ENCODE measurements at regions not wholly inside any gene's neighbourhood (a gene's known extent, or its start where the extent isn't known, plus 50 kb on each side); places are given as distances from the start of the nearest gene placed in this dataset.

DNA sequence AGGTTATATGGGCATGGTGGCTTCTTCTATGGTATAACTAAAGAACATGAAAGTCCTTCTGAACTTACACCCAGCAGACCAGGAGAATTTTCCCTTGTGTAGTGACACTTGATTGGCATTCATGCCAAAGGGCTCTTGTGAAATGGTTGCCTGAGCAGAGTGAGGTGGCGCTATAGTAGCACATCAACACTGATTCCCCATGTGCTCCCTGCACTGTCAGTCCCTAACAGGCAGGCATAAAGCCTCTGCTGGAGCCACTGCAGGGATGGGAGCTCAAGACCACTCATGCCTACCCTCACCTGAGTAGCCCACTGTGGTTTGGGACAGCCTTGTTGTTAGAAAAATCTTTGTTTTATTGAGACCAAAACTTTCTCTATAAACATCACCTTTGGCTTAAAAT lies 92.6 kb upstream of the LIN7C start:
- no peak overlapping the region for H2AFZ ChIP-seq (ENCODE audit: low read length)

GRCh38 chr11:27596802-27597201 lies 90.2 kb upstream of the LIN7C start:
- H3F3A ChIP-seq (ENCODE audit: low read depth), result no peaks in the 10 kb centered on the region
- no peaks in the 10 kb centered on the region for H3K79me2 ChIP-seq (ENCODE audit: insufficient read depth, low read length)
- no peak overlapping the region for H3K4me2 ChIP-seq (ENCODE audit: low read depth, low read length, poor library complexity, severe bottlenecking)
- no peak overlapping the region for H2AFZ ChIP-seq (ENCODE audit: low read length)
- H3K9ac ChIP-seq (ENCODE audit: low read depth, low read length, poor library complexity, severe bottlenecking), result no peak overlapping the region
- no peaks in the 10 kb centered on the region for H3K27me3 ChIP-seq (ENCODE audit: insufficient read depth, low read length, poor library complexity, severe bottlenecking)
- H3K36me3 ChIP-seq (ENCODE audit: insufficient read depth, low read length), result no peaks in the 10 kb centered on the region
- no peak for TF ChIP-seq CTCF (conservative IDR thresholded peaks at IDR 0.05; ENCODE audit: low read length)
- TF ChIP-seq EZH2phosphoT487 (IDR thresholded peaks at IDR 0.05; ENCODE audit: borderline replicate concordance), result no peak
- H3K9me3 ChIP-seq (ENCODE audit: insufficient read depth, low read depth, low read length), result no peaks in the 10 kb centered on the region
- no peaks in the 10 kb centered on the region for H3K9me2 ChIP-seq (replicated peaks; ENCODE audit: low read depth, low read length)
- H4K20me1 ChIP-seq (ENCODE audit: insufficient read depth, low read length, poor library complexity, severe bottlenecking), result no peaks in the 10 kb centered on the region
- no peak overlapping the region for H3K4me3 ChIP-seq (ENCODE audit: low read length, poor library complexity, severe bottlenecking)
- peaks cover 8% of the 10 kb centered on the region for H3K4me1 ChIP-seq (ENCODE audit: insufficient read depth, low read length, poor library complexity, severe bottlenecking)

More for the DNA sequence above, 92.6 kb upstream of the LIN7C start:
- Histone ChIP-seq H3K9ac (ENCODE audit: low read depth, low read length, poor library complexity, severe bottlenecking) (no peak overlapping the region), H4K20me1 (ENCODE audit: insufficient read depth, low read length, poor library complexity, severe bottlenecking) (no peaks in the 10 kb centered on the region), H3K4me3 (ENCODE audit: low read length, poor library complexity, severe bottlenecking) (no peak overlapping the region), H3K79me2 (ENCODE audit: insufficient read depth, low read length) (no peaks in the 10 kb centered on the region), H3K4me1 (ENCODE audit: insufficient read depth, low read length, poor library complexity, severe bottlenecking) (peaks cover 8% of the 10 kb centered on the region), H3K36me3 (ENCODE audit: insufficient read depth, low read length) (no peaks in the 10 kb centered on the region), H3F3A (ENCODE audit: low read depth) (no peaks in the 10 kb centered on the region), H3K4me2 (ENCODE audit: low read depth, low read length, poor library complexity, severe bottlenecking) (no peak overlapping the region), H3K9me2 (replicated peaks; ENCODE audit: low read depth, low read length) (no peaks in the 10 kb centered on the region), H3K9me3 (ENCODE audit: insufficient read depth, low read depth, low read length) (no peaks in the 10 kb centered on the region), H3K27me3 (ENCODE audit: insufficient read depth, low read length, poor library complexity, severe bottlenecking) (no peaks in the 10 kb centered on the region)
- TF ChIP-seq EZH2phosphoT487 (IDR thresholded peaks at IDR 0.05; ENCODE audit: borderline replicate concordance), result no peak
- no peak; the same call in 1 of the 2 replicates for TF ChIP-seq CTCF (conservative IDR thresholded peaks at IDR 0.05; ENCODE audit: low read length)

DNA sequence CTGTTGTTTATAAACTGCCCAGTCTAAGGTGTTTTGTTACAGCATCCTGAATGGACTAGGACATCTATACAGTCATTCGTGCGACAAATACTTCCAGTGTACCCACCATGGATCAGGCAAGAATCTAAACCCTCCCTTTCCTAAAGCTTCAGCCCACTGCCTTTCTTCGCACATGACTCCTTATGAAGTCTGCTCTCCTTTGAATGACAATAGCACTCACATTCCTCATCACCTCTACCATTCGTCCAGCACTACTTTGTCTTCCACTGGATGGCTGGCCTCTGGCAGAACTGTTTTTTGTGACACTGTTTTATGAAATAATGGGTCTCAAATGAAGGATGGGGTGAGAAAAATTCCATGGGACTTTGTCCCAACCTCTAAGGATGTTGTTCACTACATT lies 89.8 kb upstream of the LIN7C start:
- Histone ChIP-seq H3K4me1 (ENCODE audit: insufficient read depth, low read length, poor library complexity, severe bottlenecking) (peaks cover 8% of the 10 kb centered on the region), H3K9me2 (replicated peaks; ENCODE audit: low read depth, low read length) (no peaks in the 10 kb centered on the region), H3K27me3 (ENCODE audit: insufficient read depth, low read length, poor library complexity, severe bottlenecking) (no peaks in the 10 kb centered on the region), H3F3A (ENCODE audit: low read depth) (no peaks in the 10 kb centered on the region), H3K9me3 (ENCODE audit: insufficient read depth, low read depth, low read length) (no peaks in the 10 kb centered on the region), H3K4me3 (ENCODE audit: low read length, poor library complexity, severe bottlenecking) (no peak overlapping the region), H3K4me2 (ENCODE audit: low read depth, low read length, poor library complexity, severe bottlenecking) (no peak overlapping the region), H2AFZ (ENCODE audit: low read length) (no peak overlapping the region), H3K79me2 (ENCODE audit: insufficient read depth, low read length) (no peaks in the 10 kb centered on the region), H3K9ac (ENCODE audit: low read depth, low read length, poor library complexity, severe bottlenecking) (no peak overlapping the region), H3K36me3 (ENCODE audit: insufficient read depth, low read length) (no peaks in the 10 kb centered on the region), H4K20me1 (ENCODE audit: insufficient read depth, low read length, poor library complexity, severe bottlenecking) (no peaks in the 10 kb centered on the region)
- TF ChIP-seq CTCF (conservative IDR thresholded peaks at IDR 0.05; ENCODE audit: low read length) (no peak), EZH2phosphoT487 (IDR thresholded peaks at IDR 0.05; ENCODE audit: borderline replicate concordance) (no peak)

Data from Loucy (cell line).